H1 (cell line): ENCODE measurements at regions not wholly inside any gene's neighbourhood (a gene's known extent, or its start where the extent isn't known, plus 50 kb on each side); places are given as distances from the start of the nearest gene placed in this dataset.

Experiments used
- CTCF ChIA-PET: fragments of 300-600 bp; sonication (Branson Sonifier 250); formaldehyde crosslinking; loops from one replicate; lab custom pipeline; 2021; ENCODE audit not compliant: partially characterized antibody; lab: Charles Lee
- POLR2A ChIA-PET: fragments of 300-600 bp; sonication (Branson Sonifier 250); formaldehyde crosslinking; loops from one replicate; lab custom pipeline; 2021; ENCODE audit warnings: inconsistent platforms; ENCODE audit not compliant: partially characterized antibody; lab: Charles Lee
- DNase-seq, 2 experiments: peaks; one replicate each; pipeline versions ENCODE4 v3.0.0 to v3.0.0-alpha.2; 2010 to 2022; ENCODE audit warnings: low spot score in 2 of 2, low read depth in 1 of 2, mixed read lengths in 1 of 2
- FAIRE-seq: peaks from 2 replicates; lab custom pipeline; 2011; peaks lifted over from hg19 to GRCh38; lab: Jason Lieb, UNC
- H2AFZ ChIP-seq: 2 replicates; pipeline ENCODE4 v1.8.1; 2012; ENCODE audit warnings: low read length, inconsistent platforms
- H2AK5ac ChIP-seq: 2 replicates; pipeline ENCODE4 v1.6.1; 2013; ENCODE audit warnings: low read depth, low read length
- H2BK120ac ChIP-seq: replicated peaks from 2 replicates; pipeline ENCODE3; 2013; ENCODE audit warnings: low read depth, low read length, inconsistent platforms
- H2BK12ac ChIP-seq: 2 replicates; pipeline ENCODE4 v1.6.1; 2013; ENCODE audit warnings: low read depth, low read length
- H2BK15ac ChIP-seq: 2 replicates; pipeline ENCODE4 v1.6.1; 2013; ENCODE audit warnings: low read length
- H2BK20ac ChIP-seq: 2 replicates; pipeline ENCODE4 v1.6.1; 2013; ENCODE audit warnings: low read length
- H2BK5ac ChIP-seq: 2 replicates; pipeline ENCODE4 v1.6.1; 2013; ENCODE audit warnings: low read depth, low read length
- H3K14ac ChIP-seq: 2 replicates; pipeline ENCODE4 v1.6.1; 2013; ENCODE audit warnings: inconsistent platforms; ENCODE audit not compliant: insufficient read length
- H3K18ac ChIP-seq: 2 replicates; pipeline ENCODE4 v1.6.1; 2013; ENCODE audit warnings: low read length; ENCODE audit errors: extremely low read depth
- H3K23ac ChIP-seq: 2 replicates; pipeline ENCODE4 v1.6.1; 2013; ENCODE audit warnings: inconsistent platforms; ENCODE audit not compliant: insufficient read length
- H3K23me2 ChIP-seq: 2 replicates; pipeline ENCODE4 v1.6.1; 2013; ENCODE audit warnings: low read depth, low read length
- H3K27ac ChIP-seq: 2 replicates; pipeline ENCODE4 v1.6.1; 2011; ENCODE audit warnings: low read depth, low read length, inconsistent platforms
- H3K27me3 ChIP-seq, 4 experiments: replicated peaks in 1 of 4; 1 replicate in 1 of 4; 2 replicates in 3 of 4; pipeline versions ENCODE4 v1.6.1 to v1.8.1; 2011 to 2013; ENCODE audit warnings: low read length in 3 of 4, mild to moderate bottlenecking in 3 of 4, inconsistent platforms in 2 of 4, mixed read lengths in 2 of 4, moderate library complexity in 1 of 4; ENCODE audit not compliant: control insufficient read depth in 3 of 4, insufficient read depth in 3 of 4; ENCODE audit errors: extremely low read depth in 1 of 4
- H3K36me3 ChIP-seq, 4 experiments: 2 replicates each; pipeline versions ENCODE4 v1.6.1 to v1.8.1; 2011 to 2013; ENCODE audit warnings: mild to moderate bottlenecking in 4 of 4, low read length in 3 of 4, moderate library complexity in 2 of 4, control low read depth in 1 of 4, inconsistent platforms in 1 of 4; ENCODE audit not compliant: insufficient read depth in 4 of 4, control insufficient read depth in 2 of 4
- H3K4ac ChIP-seq: replicated peaks from 2 replicates; pipeline ENCODE3; 2013; ENCODE audit warnings: low read length, low read depth, mixed read lengths, inconsistent platforms; ENCODE audit not compliant: insufficient read length
- H3K4me1 ChIP-seq, 4 experiments: replicated peaks in 1 of 4; 1 replicate in 1 of 4; 2 replicates in 3 of 4; pipeline versions ENCODE4 v1.6.1 to v1.8.1; 2011 to 2013; ENCODE audit warnings: low read length in 3 of 4, inconsistent platforms in 2 of 4, mixed read lengths in 1 of 4; ENCODE audit not compliant: insufficient read depth in 4 of 4, control insufficient read depth in 3 of 4
- H3K4me2 ChIP-seq, 2 experiments: 2 replicates each; pipeline versions ENCODE4 v1.6.1 to v1.8.1; 2011 to 2013; ENCODE audit warnings: low read depth in 2 of 2, low read length in 2 of 2, control low read depth in 1 of 2, inconsistent platforms in 1 of 2, mild to moderate bottlenecking in 1 of 2; ENCODE audit not compliant: insufficient read depth in 1 of 2
- H3K4me3 ChIP-seq, 4 experiments: fragments of 200-600, 300-600 bp in 1 of 4; sonication (generic), shearing (Covaris generic), sonication (Bioruptor Twin) in 1 of 4; 2 replicates each; pipeline versions ENCODE4 v1.5.1 to v1.8.1; 2011 to 2016; ENCODE audit warnings: low read length in 4 of 4, low read depth in 3 of 4, control low read depth in 2 of 4, inconsistent platforms in 2 of 4, mild to moderate bottlenecking in 2 of 4, mixed read lengths in 1 of 4, moderate library complexity in 1 of 4; ENCODE audit not compliant: insufficient read depth in 2 of 4; ENCODE audit errors: extremely low read depth in 1 of 4
- H3K56ac ChIP-seq: replicated peaks from 2 replicates; pipeline ENCODE3; 2013; ENCODE audit warnings: low read depth, mild to moderate bottlenecking, mixed read lengths, low read length, inconsistent platforms; ENCODE audit not compliant: insufficient read length
- H3K79me1 ChIP-seq: 2 replicates; pipeline ENCODE4 v1.6.1; 2013; ENCODE audit warnings: low read depth, low read length, control low read depth
- H3K79me2 ChIP-seq, 2 experiments: 2 replicates each; pipeline versions ENCODE4 v1.6.1 to v1.8.1; 2012 to 2013; ENCODE audit warnings: low read length in 2 of 2, mild to moderate bottlenecking in 2 of 2, inconsistent platforms in 1 of 2; ENCODE audit not compliant: insufficient read depth in 2 of 2, control insufficient read depth in 1 of 2
- H3K9ac ChIP-seq, 4 experiments: replicated peaks in 1 of 4; 1 replicate in 1 of 4; 2 replicates in 3 of 4; pipeline versions ENCODE4 v1.6.1 to v1.8.1; 2011 to 2013; ENCODE audit warnings: low read depth in 3 of 4, low read length in 3 of 4, control low read depth in 2 of 4, mild to moderate bottlenecking in 2 of 4, moderate library complexity in 2 of 4, inconsistent platforms in 1 of 4; ENCODE audit errors: extremely low read depth in 1 of 4
- H3K9me3 ChIP-seq, 2 experiments: 2 replicates each; pipeline versions ENCODE4 v1.6.1 to v1.8.1; 2012 to 2013; ENCODE audit warnings: mild to moderate bottlenecking in 2 of 2, moderate library complexity in 2 of 2, control low read depth in 1 of 2, inconsistent platforms in 1 of 2, low read depth in 1 of 2, low read length in 1 of 2, mixed read lengths in 1 of 2; ENCODE audit not compliant: insufficient read depth in 2 of 2
- H4K20me1 ChIP-seq, 2 experiments: replicated peaks in 1 of 2; 2 replicates each; pipeline versions ENCODE3 to v1.8.1; 2011 to 2013; ENCODE audit warnings: inconsistent platforms in 2 of 2, low read length in 2 of 2, mild to moderate bottlenecking in 1 of 2; ENCODE audit not compliant: insufficient read depth in 2 of 2, control insufficient read depth in 1 of 2
- H4K5ac ChIP-seq: 2 replicates; pipeline ENCODE4 v1.6.1; 2013; ENCODE audit warnings: low read length, low read depth, mixed read lengths, inconsistent platforms; ENCODE audit not compliant: insufficient read length
- H4K8ac ChIP-seq: 2 replicates; pipeline ENCODE4 v1.8.0; 2013; ENCODE audit warnings: mild to moderate bottlenecking, moderate library complexity, low read length, inconsistent platforms; ENCODE audit not compliant: insufficient read depth; ENCODE audit errors: extremely low read depth
- H4K91ac ChIP-seq: replicated peaks from 2 replicates; pipeline ENCODE3; 2013; ENCODE audit warnings: low read length, mixed read lengths, inconsistent platforms; ENCODE audit not compliant: insufficient read length
- BRCA1 ChIP-seq: IDR thresholded peaks from 2 replicates; pipeline ENCODE4 v1.6.1; 2012; ENCODE audit warnings: low read depth, low read length, improper control_type of control experiment
- CREB1 ChIP-seq: IDR thresholded peaks from 2 replicates; pipeline ENCODE4 v1.6.1; 2012; ENCODE audit warnings: inconsistent platforms
- CTBP2 ChIP-seq: IDR thresholded peaks from 2 replicates; pipeline ENCODE4 v1.7.0; 2011; ENCODE audit warnings: borderline replicate concordance, mild to moderate bottlenecking, moderate library complexity, mixed read lengths, low read length; ENCODE audit not compliant: insufficient read depth, insufficient read length
- EP300 ChIP-seq, 2 experiments: IDR thresholded peaks; 1 replicate in 1 of 2; 2 replicates in 1 of 2; pipeline ENCODE4 v1.6.1; 2011 to 2012; ENCODE audit warnings: low read depth in 2 of 2, low read length in 2 of 2, mild to moderate bottlenecking in 2 of 2, borderline replicate concordance in 1 of 2, inconsistent platforms in 1 of 2, moderate library complexity in 1 of 2
- JUN ChIP-seq: IDR thresholded peaks from 2 replicates; pipeline ENCODE4 v1.6.1; 2011; ENCODE audit warnings: low read depth, mild to moderate bottlenecking, improper control_type of control experiment, low read length
- JUND ChIP-seq: IDR thresholded peaks from 2 replicates; pipeline ENCODE4 v1.6.1; 2011; ENCODE audit warnings: mild to moderate bottlenecking, improper control_type of control experiment, low read length
- KDM1A ChIP-seq: fragments of 200-600, 300-600 bp; sonication (generic); IDR thresholded peaks from 2 replicates; pipeline ENCODE4 v1.7.1; 2016; ENCODE audit warnings: mild to moderate bottlenecking, low read length, borderline replicate concordance
- KDM5A ChIP-seq: fragments of 200-600 bp; IDR thresholded peaks from 2 replicates; pipeline ENCODE4 v1.7.1; 2012; ENCODE audit warnings: mild to moderate bottlenecking, low read length, inconsistent platforms, mixed read lengths
- NRF1 ChIP-seq: IDR thresholded peaks from 2 replicates; pipeline ENCODE4 v1.6.1; 2011; ENCODE audit warnings: mild to moderate bottlenecking, low read depth, low read length, improper control_type of control experiment
- RBBP5 ChIP-seq: IDR thresholded peaks from 2 replicates; pipeline ENCODE4 v1.7.1; 2012; ENCODE audit warnings: low read depth, mild to moderate bottlenecking, inconsistent platforms, low read length, moderate library complexity, borderline replicate concordance
- RFX5 ChIP-seq: IDR thresholded peaks from 2 replicates; pipeline ENCODE4 v1.6.1; 2011; ENCODE audit warnings: low read depth, low read length, improper control_type of control experiment, borderline replicate concordance
- SIRT6 ChIP-seq: IDR thresholded peaks from one replicate; pipeline ENCODE4 v1.7.1; 2012; ENCODE audit warnings: low read length, inconsistent platforms
- TAF7 ChIP-seq: optimal IDR thresholded peaks from 2 replicates; pipeline ENCODE3; 2011; ENCODE audit warnings: low read depth, mild to moderate bottlenecking, inconsistent platforms, low read length, moderate library complexity, borderline replicate concordance
- TBP ChIP-seq: IDR thresholded peaks from 2 replicates; pipeline ENCODE4 v1.6.1; 2011; ENCODE audit warnings: low read depth, low read length, improper control_type of control experiment
- TEAD4 ChIP-seq: IDR thresholded peaks from 2 replicates; pipeline ENCODE4 v1.6.1; 2012; ENCODE audit warnings: low read depth, low read length, inconsistent platforms, mixed read lengths
- ZNF274 ChIP-seq: IDR thresholded peaks from 2 replicates; pipeline ENCODE4 v1.7.0; 2012; ENCODE audit warnings: low read length, borderline replicate concordance; ENCODE audit errors: extremely low read depth
- WGBS, 2 experiments: shearing (Covaris generic) in 1 of 2; methylation state at CpG; one replicate each; pipeline versions ENCODE4 v1.1.6 to v1.1.7; 2013 to 2015; ENCODE audit warnings: low lambda C conversion rate in 2 of 2, mixed read lengths in 2 of 2, inconsistent platforms in 1 of 2, low coverage in 1 of 2, missing lambda C conversion rate in 1 of 2; ENCODE audit not compliant: insufficient replicate concordance in 2 of 2, insufficient coverage in 1 of 2, insufficient read length in 1 of 2; ENCODE audit errors: extremely low coverage in 1 of 2, missing lambda C conversion rate in 1 of 2; 5-methylcytosine and 5-hydroxymethylcytosine counted together

DNA sequence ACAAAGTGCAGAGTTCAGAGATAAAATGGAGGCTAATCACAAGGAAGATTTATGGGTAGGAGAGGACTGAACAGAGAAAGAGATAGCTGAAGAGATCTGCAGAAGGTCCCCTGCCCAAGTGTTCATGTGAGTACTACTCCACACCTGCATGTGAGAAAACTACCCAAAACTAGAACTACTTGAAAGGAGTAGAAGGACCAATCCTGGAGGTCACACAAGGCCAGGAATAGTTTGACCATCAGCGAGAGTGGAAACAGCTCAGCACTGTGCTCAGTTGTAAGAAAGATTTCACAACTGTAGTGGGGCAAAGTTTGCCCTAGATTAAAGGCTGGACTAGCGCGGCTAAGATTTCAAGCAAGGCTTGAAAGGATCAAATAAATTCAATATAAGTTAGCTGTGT is 422.7 kb upstream of the LCORL start:
- no peaks in the 10 kb centered on the region for H4K20me1 ChIP-seq
- H2BK15ac ChIP-seq, result no peak overlapping the region
- H3K79me2 ChIP-seq, result no peaks in the 10 kb centered on the region
- no peak for FAIRE-seq
- POLR2A ChIA-PET, result interaction anchor here (0.6 kb wide), 1 partner anchor 232 kb away, joined by 3 read pairs; no protein-coding TSS in a partner anchor
- WGBS, 2 experiments, result 82% methylated on average over 3 of the region's 3 CpGs; no CpG with 5 or more reads in 1 of the 2 experiments
- no peak overlapping the region for H3K4me2 ChIP-seq
- no peaks in the 10 kb centered on the region for H3K27me3 ChIP-seq
- no peak overlapping the region for H3K9ac ChIP-seq
- no peaks in the 10 kb centered on the region for H3K79me1 ChIP-seq
- H3K4me3 ChIP-seq, result no peak overlapping the region
- no peak overlapping the region for H3K4ac ChIP-seq
- H2BK20ac ChIP-seq, result no peak overlapping the region
- CTCF ChIA-PET, result no interaction called here
- H3K23ac ChIP-seq, result no peak overlapping the region
- no peaks in the 10 kb centered on the region for H3K36me3 ChIP-seq
- no peak overlapping the region for H4K8ac ChIP-seq
- no peak overlapping the region for H4K91ac ChIP-seq
- H2BK120ac ChIP-seq, result no peak overlapping the region
- no peak overlapping the region for H3K14ac ChIP-seq
- H2AK5ac ChIP-seq, result no peak overlapping the region
- no peaks in the 10 kb centered on the region for H3K4me1 ChIP-seq
- H3K56ac ChIP-seq, result no peak overlapping the region
- H2BK5ac ChIP-seq, result no peak overlapping the region
- H4K5ac ChIP-seq, result no peak overlapping the region
- DNase-seq, result no peak
- H2AFZ ChIP-seq, result no peak overlapping the region
- H3K9me3 ChIP-seq, result peaks cover 45 to 50% of the 10 kb centered on the region in 2 experiments
- no peaks in the 10 kb centered on the region for H3K23me2 ChIP-seq
- no peak overlapping the region for H3K27ac ChIP-seq
- H3K18ac ChIP-seq, result no peak overlapping the region
- no peak overlapping the region for H2BK12ac ChIP-seq
- TF ChIP-seq JUND (no peak), KDM1A (no peak), RBBP5 (no peak), SIRT6 (no peak), ZNF274 (no peak), RFX5 (no peak), TBP (no peak), CREB1 (no peak), KDM5A (no peak), TAF7 (no peak), EP300 (IDR thresholded peaks at IDR 0.05; ENCODE audit: borderline replicate concordance in 1 of 2, low read depth in 2 of 2, low read length in 2 of 2) (no peak), NRF1 (no peak), TEAD4 (no peak), JUN (no peak), BRCA1 (no peak), CTBP2 (no peak)
